Loucy (cell line): ENCODE measurements at regions not wholly inside any gene's neighbourhood (a gene's known extent, or its start where the extent isn't known, plus 50 kb on each side); places are given as distances from the start of the nearest gene placed in this dataset.

Experiments
- H2AFZ ChIP-seq: fragments of 200-600 bp; sonication (generic); 2 replicates; pipeline ENCODE4 v1.6.0; 2016; ENCODE audit warnings: antibody characterized with exemption, mild to moderate bottlenecking, low read length, moderate library complexity
- H3F3A ChIP-seq: fragments of 200-600 bp; 2 replicates; pipeline ENCODE4 v1.6.0; 2016; ENCODE audit warnings: antibody characterized with exemption, low read depth, mild to moderate bottlenecking
- H3K27me3 ChIP-seq: fragments of 200-600 bp; sonication (generic); 2 replicates; pipeline ENCODE4 v1.6.1; 2014; ENCODE audit warnings: low read length, mild to moderate bottlenecking; ENCODE audit not compliant: insufficient read depth, poor library complexity, severe bottlenecking
- H3K36me3 ChIP-seq: fragments of 200-600 bp; sonication (generic); 2 replicates; pipeline ENCODE4 v1.6.1; 2016; ENCODE audit warnings: low read length; ENCODE audit not compliant: insufficient read depth
- H3K4me1 ChIP-seq: fragments of 200-600 bp; sonication (generic); 2 replicates; pipeline ENCODE4 v1.5.1; 2014; ENCODE audit warnings: low read length, mild to moderate bottlenecking; ENCODE audit not compliant: insufficient read depth, poor library complexity, severe bottlenecking
- H3K4me2 ChIP-seq: fragments of 200-600 bp; sonication (generic); 2 replicates; pipeline ENCODE4 v1.6.0; 2014; ENCODE audit warnings: antibody characterized with exemption, low read length, low read depth, mild to moderate bottlenecking; ENCODE audit not compliant: poor library complexity, severe bottlenecking
- H3K4me3 ChIP-seq: fragments of 200-600 bp; sonication (generic); 2 replicates; pipeline ENCODE4 v1.5.1; 2014; ENCODE audit warnings: low read length, mild to moderate bottlenecking, mixed read lengths; ENCODE audit not compliant: poor library complexity, severe bottlenecking
- H3K79me2 ChIP-seq: fragments of 200-600 bp; sonication (generic); 2 replicates; pipeline ENCODE4 v1.6.1; 2014; ENCODE audit warnings: low read length; ENCODE audit not compliant: insufficient read depth
- H3K9ac ChIP-seq: fragments of 200-600 bp; sonication (generic); 2 replicates; pipeline ENCODE4 v1.6.0; 2014; ENCODE audit warnings: mild to moderate bottlenecking, low read depth, low read length, moderate library complexity; ENCODE audit not compliant: poor library complexity, severe bottlenecking
- H3K9me2 ChIP-seq: fragments of 200-600 bp; sonication (generic); replicated peaks from 2 replicates; pipeline ENCODE4 v1.6.1; 2016; ENCODE audit warnings: low read depth, low read length, mixed read lengths
- H3K9me3 ChIP-seq: fragments of 200-600 bp; sonication (generic); 2 replicates; pipeline ENCODE4 v1.6.1; 2014; ENCODE audit warnings: mild to moderate bottlenecking, antibody characterized with exemption, low read length, low read depth; ENCODE audit not compliant: insufficient read depth
- H4K20me1 ChIP-seq: fragments of 200-600 bp; sonication (generic); 2 replicates; pipeline ENCODE4 v1.6.0; 2014; ENCODE audit warnings: antibody characterized with exemption, low read length, mild to moderate bottlenecking; ENCODE audit not compliant: insufficient read depth, poor library complexity, severe bottlenecking
- EZH2phosphoT487 ChIP-seq: fragments of 200-600 bp; IDR thresholded peaks from 2 replicates; pipeline ENCODE4 v1.6.1; 2018; ENCODE audit warnings: antibody characterized with exemption, mild to moderate bottlenecking, moderate library complexity, borderline replicate concordance
- TF ChIP-seq, protein P1 (sequence below): fragments of 200-600 bp; sonication (generic); conservative IDR thresholded peaks from 2 replicates; pipeline ENCODE4 v1.5.1; 2014; ENCODE audit warnings: mild to moderate bottlenecking, antibody characterized with exemption, low read length

DNA sequence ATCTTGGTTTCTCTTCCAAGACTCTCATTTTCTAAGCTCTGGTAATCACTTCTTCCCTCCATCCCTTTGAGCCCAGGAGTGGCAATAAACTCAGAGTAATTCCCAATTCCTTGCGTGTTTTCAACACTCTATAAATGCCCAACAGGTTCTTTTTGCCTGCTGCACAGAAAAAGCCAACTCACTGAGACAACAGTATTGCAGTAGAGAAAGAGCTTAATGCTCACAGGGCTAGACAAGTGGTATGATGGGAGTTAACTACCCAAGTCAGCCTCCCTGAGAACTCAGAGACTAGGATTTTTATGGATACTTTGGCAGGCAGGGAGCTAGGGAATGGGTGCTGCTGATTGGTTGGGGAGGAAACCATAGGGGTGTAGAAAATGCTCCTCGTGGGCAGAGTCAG, 103.4 kb downstream of the MTNR1A start:
- Histone ChIP-seq H4K20me1 (no peaks in the 10 kb centered on the region), H3K9me3 (peaks cover 16% of the 10 kb centered on the region; the same call in 1 of the 2 replicates), H3K27me3 (no peaks in the 10 kb centered on the region), H3K9ac (no peak overlapping the region), H3K9me2 (no peaks in the 10 kb centered on the region), H3F3A (no peaks in the 10 kb centered on the region), H3K36me3 (no peaks in the 10 kb centered on the region), H3K4me1 (no peaks in the 10 kb centered on the region), H3K79me2 (no peaks in the 10 kb centered on the region), H3K4me2 (no peak overlapping the region), H3K4me3 (no peak overlapping the region), H2AFZ (no peak overlapping the region)
- TF ChIP-seq, protein P1, sequence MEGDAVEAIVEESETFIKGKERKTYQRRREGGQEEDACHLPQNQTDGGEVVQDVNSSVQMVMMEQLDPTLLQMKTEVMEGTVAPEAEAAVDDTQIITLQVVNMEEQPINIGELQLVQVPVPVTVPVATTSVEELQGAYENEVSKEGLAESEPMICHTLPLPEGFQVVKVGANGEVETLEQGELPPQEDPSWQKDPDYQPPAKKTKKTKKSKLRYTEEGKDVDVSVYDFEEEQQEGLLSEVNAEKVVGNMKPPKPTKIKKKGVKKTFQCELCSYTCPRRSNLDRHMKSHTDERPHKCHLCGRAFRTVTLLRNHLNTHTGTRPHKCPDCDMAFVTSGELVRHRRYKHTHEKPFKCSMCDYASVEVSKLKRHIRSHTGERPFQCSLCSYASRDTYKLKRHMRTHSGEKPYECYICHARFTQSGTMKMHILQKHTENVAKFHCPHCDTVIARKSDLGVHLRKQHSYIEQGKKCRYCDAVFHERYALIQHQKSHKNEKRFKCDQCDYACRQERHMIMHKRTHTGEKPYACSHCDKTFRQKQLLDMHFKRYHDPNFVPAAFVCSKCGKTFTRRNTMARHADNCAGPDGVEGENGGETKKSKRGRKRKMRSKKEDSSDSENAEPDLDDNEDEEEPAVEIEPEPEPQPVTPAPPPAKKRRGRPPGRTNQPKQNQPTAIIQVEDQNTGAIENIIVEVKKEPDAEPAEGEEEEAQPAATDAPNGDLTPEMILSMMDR = no peak
- TF ChIP-seq EZH2phosphoT487 = no peak

- Histone ChIP-seq H3K36me3 (no peaks in the 10 kb centered on the region), H3K9ac (no peak overlapping the region), H3K4me1 (no peaks in the 10 kb centered on the region), H3K9me3 (peaks cover 17% of the 10 kb centered on the region; the same call in 1 of the 2 replicates), H3K9me2 (no peaks in the 10 kb centered on the region), H3K4me3 (no peak overlapping the region), H3K27me3 (no peaks in the 10 kb centered on the region), H3K79me2 (no peaks in the 10 kb centered on the region), H2AFZ (no peak overlapping the region), H3K4me2 (no peak overlapping the region), H3F3A (no peaks in the 10 kb centered on the region), H4K20me1 (no peaks in the 10 kb centered on the region)
- no peak for TF ChIP-seq EZH2phosphoT487
- TF ChIP-seq, protein P1 = no peak
Observed at GRCh38 chr4:186449954-186450353, 105.4 kb downstream of the MTNR1A start.

DNA sequence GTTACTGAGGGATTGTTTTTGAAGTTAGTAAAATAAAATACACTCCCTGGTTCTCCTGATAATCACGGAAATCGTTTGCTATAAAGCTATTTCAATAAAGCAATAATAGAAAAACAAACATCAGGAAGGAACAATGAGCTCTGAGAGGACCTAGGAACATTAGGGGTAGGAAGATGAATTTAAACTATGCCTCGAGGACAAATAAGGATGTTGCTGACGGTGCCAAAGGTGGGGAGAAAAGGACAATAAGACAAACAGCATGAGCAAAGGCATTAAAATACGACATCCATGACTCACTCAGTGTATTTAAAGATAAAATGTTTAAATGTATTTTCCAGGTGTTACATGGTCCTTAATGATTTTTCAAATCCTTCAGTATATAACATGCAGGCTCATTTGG, 110.3 kb downstream of the MTNR1A start:
- H3K4me1 ChIP-seq = no peaks in the 10 kb centered on the region
- H3K4me2 ChIP-seq = no peak overlapping the region
- H2AFZ ChIP-seq = no peak overlapping the region
- no peaks in the 10 kb centered on the region for H3K9me2 ChIP-seq
- H3F3A ChIP-seq = no peaks in the 10 kb centered on the region
- H3K9me3 ChIP-seq = peaks cover 12% of the 10 kb centered on the region; the same call in 1 of the 2 replicates
- no peaks in the 10 kb centered on the region for H4K20me1 ChIP-seq
- no peak overlapping the region for H3K9ac ChIP-seq
- TF ChIP-seq EZH2phosphoT487 = no peak
- TF ChIP-seq, protein P1 = no peak
- H3K36me3 ChIP-seq = no peaks in the 10 kb centered on the region
- no peaks in the 10 kb centered on the region for H3K27me3 ChIP-seq
- no peaks in the 10 kb centered on the region for H3K79me2 ChIP-seq
- H3K4me3 ChIP-seq = no peak overlapping the region
